ENCODE measurements at regions not wholly inside any gene's neighbourhood (a gene's known extent, or its start where the extent isn't known, plus 50 kb on each side); places are given as distances from the start of the nearest gene placed in this dataset.

- TF ChIP-seq POLR2AphosphoS5 (IDR thresholded peaks at IDR 0.05; ENCODE audit: borderline replicate concordance, low read depth, low read length) = no peak
- no peak for TF ChIP-seq EZH2 (IDR thresholded peaks at IDR 0.05)
- TF ChIP-seq FOXP2 (optimal IDR thresholded peaks at IDR 0.05; ENCODE audit: control extremely low read depth, extremely low read length, insufficient read depth) = no peak
Observed at GRCh38 chr18:55072698-55073097, 113.4 kb upstream of the CCDC68 start.
